ENCODE measurements at regions not wholly inside any gene's neighbourhood (a gene's known extent, or its start where the extent isn't known, plus 50 kb on each side); places are given as distances from the start of the nearest gene placed in this dataset.

- Histone ChIP-seq H3K36me3 (ENCODE audit: control insufficient read depth, insufficient read depth, low read length) (no peaks in the 10 kb centered on the region), H3K4me3 (ENCODE audit: low read depth, low read length) (no peak overlapping the region), H3K27ac (ENCODE audit: low read depth, low read length) (no peak overlapping the region), H3K4me1 (ENCODE audit: control insufficient read depth, insufficient read depth, low read length) (no peaks in the 10 kb centered on the region), H3K9me3 (ENCODE audit: control insufficient read depth, insufficient read depth, low read depth, low read length) (peaks cover 2% of the 10 kb centered on the region; the same call in 1 of the 2 replicates), H3K9ac (ENCODE audit: low read length) (no peak overlapping the region), H3K27me3 (ENCODE audit: control insufficient read depth, insufficient read depth, low read length) (no peaks in the 10 kb centered on the region)
Observed at GRCh38 chr7:115499956-115500355, 530.6 kb downstream of the TFEC start.

DNA sequence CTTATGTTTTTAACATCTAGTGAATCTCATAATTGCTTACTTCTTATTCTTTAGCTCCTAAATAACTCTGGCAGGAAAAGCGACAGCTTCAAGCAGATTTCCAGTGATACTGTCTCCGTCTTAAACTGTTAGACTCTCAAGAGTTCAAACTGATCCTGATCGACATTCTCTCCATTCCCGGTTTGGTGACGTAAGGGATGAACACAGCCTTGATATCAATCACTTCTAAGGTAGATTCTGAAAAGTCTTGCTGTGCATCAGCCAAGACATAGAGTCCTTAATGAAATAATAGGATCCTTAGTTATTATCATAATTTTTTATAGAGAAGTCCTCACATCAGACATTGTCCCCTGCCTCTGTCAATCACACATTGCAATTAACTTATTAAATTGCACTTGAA lies 534.6 kb downstream of the TFEC start:
- H3K4me3 ChIP-seq (ENCODE audit: low read depth, low read length): no peak overlapping the region
- no peaks in the 10 kb centered on the region for H3K4me1 ChIP-seq (ENCODE audit: control insufficient read depth, insufficient read depth, low read length)
- H3K27ac ChIP-seq (ENCODE audit: low read depth, low read length): no peak overlapping the region

DNA sequence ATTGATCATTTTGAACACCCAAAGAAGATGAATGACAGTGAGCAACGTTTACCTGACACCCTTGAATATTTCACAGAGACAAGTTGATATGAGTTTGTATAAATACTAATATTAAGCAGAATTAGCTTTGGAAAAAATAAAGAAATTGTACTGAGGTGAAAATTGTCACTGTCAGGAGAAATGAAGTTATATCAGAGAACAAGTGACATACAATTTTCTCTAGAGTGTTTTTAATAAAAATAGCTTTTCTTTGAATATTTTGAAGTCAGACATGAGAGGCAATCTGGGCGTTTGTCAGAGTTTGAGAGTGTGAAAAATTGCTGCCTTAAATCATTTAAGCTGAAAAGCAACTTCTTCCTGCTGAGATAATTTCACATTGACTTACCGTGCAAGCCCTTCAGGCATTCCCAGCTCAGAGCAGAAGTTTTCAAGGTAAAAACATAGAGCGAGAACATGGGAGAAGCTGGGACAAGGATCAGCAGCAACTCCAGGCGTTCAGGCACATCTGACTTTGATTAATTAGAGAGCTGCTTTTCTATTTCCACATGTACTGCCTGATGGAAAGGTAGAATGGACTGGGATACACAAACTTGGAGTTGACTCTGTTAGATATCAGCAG lies 535.9 kb downstream of the TFEC start:
- Histone ChIP-seq H3K27ac (ENCODE audit: low read depth, low read length) (no peak overlapping the region), H3K27me3 (ENCODE audit: control insufficient read depth, insufficient read depth, low read length) (no peaks in the 10 kb centered on the region), H3K9me3 (ENCODE audit: control insufficient read depth, insufficient read depth, low read depth, low read length) (no peaks in the 10 kb centered on the region), H3K9ac (ENCODE audit: low read length) (no peak overlapping the region), H3K4me1 (ENCODE audit: control insufficient read depth, insufficient read depth, low read length) (no peaks in the 10 kb centered on the region), H3K36me3 (ENCODE audit: control insufficient read depth, insufficient read depth, low read length) (no peaks in the 10 kb centered on the region), H3K4me3 (ENCODE audit: low read depth, low read length) (no peak overlapping the region)

More for the DNA sequence above, 534.6 kb downstream of the TFEC start:
- Histone ChIP-seq H3K9me3 (ENCODE audit: control insufficient read depth, insufficient read depth, low read depth, low read length) (no peaks in the 10 kb centered on the region), H3K9ac (ENCODE audit: low read length) (no peak overlapping the region), H3K27me3 (ENCODE audit: control insufficient read depth, insufficient read depth, low read length) (no peaks in the 10 kb centered on the region), H3K36me3 (ENCODE audit: control insufficient read depth, insufficient read depth, low read length) (no peaks in the 10 kb centered on the region)

GRCh38 chr7:115493381-115493780 lies 537.2 kb downstream of the TFEC start:
- Histone ChIP-seq H3K9ac (ENCODE audit: low read length) (no peak overlapping the region), H3K36me3 (ENCODE audit: control insufficient read depth, insufficient read depth, low read length) (no peaks in the 10 kb centered on the region), H3K4me1 (ENCODE audit: control insufficient read depth, insufficient read depth, low read length) (no peaks in the 10 kb centered on the region), H3K27me3 (ENCODE audit: control insufficient read depth, insufficient read depth, low read length) (no peaks in the 10 kb centered on the region), H3K9me3 (ENCODE audit: control insufficient read depth, insufficient read depth, low read depth, low read length) (no peaks in the 10 kb centered on the region), H3K4me3 (ENCODE audit: low read depth, low read length) (no peak overlapping the region), H3K27ac (ENCODE audit: low read depth, low read length) (no peak overlapping the region)

GRCh38 chr7:115491744-115492380 lies 538.7 kb downstream of the TFEC start:
- Histone ChIP-seq H3K4me1 (ENCODE audit: control insufficient read depth, insufficient read depth, low read length) (no peaks in the 10 kb centered on the region), H3K9ac (ENCODE audit: low read length) (no peak overlapping the region), H3K9me3 (ENCODE audit: control insufficient read depth, insufficient read depth, low read depth, low read length) (no peaks in the 10 kb centered on the region), H3K36me3 (ENCODE audit: control insufficient read depth, insufficient read depth, low read length) (no peaks in the 10 kb centered on the region), H3K27me3 (ENCODE audit: control insufficient read depth, insufficient read depth, low read length) (no peaks in the 10 kb centered on the region), H3K4me3 (ENCODE audit: low read depth, low read length) (no peak overlapping the region), H3K27ac (ENCODE audit: low read depth, low read length) (no peak overlapping the region)

DNA sequence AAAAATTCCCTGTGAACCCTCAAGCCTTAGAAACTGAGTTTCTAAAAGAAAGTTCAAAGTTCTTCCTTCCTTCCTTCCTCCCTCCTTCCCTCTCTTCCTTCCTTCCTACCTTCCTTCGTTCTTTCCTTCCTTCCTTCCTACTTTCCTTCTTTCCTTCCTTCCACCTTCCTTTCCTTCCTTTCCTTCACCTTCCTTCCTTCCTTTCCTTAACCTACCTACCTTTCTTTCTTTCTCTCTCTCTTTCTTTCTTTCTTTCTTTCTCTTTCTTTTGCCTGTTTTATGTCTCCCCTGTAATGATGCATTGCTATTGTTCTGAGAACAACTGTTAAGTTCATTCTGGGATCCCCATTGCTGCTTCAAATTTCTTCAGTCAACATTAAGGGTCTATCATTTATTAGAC lies 551.1 kb downstream of the TFEC start:
- Histone ChIP-seq H3K27ac (ENCODE audit: low read depth, low read length) (no peak overlapping the region), H3K4me3 (ENCODE audit: low read depth, low read length) (no peak overlapping the region), H3K4me1 (ENCODE audit: control insufficient read depth, insufficient read depth, low read length) (peaks cover 15% of the 10 kb centered on the region), H3K9me3 (ENCODE audit: control insufficient read depth, insufficient read depth, low read depth, low read length) (no peaks in the 10 kb centered on the region), H3K27me3 (ENCODE audit: control insufficient read depth, insufficient read depth, low read length) (peaks cover 19% of the 10 kb centered on the region), H3K9ac (ENCODE audit: low read length) (no peak overlapping the region), H3K36me3 (ENCODE audit: control insufficient read depth, insufficient read depth, low read length) (no peaks in the 10 kb centered on the region)

- Histone ChIP-seq H3K9ac (ENCODE audit: low read length) (no peak overlapping the region), H3K27me3 (ENCODE audit: control insufficient read depth, insufficient read depth, low read length) (peaks cover 19% of the 10 kb centered on the region), H3K4me1 (ENCODE audit: control insufficient read depth, insufficient read depth, low read length) (peaks cover 15% of the 10 kb centered on the region), H3K9me3 (ENCODE audit: control insufficient read depth, insufficient read depth, low read depth, low read length) (no peaks in the 10 kb centered on the region), H3K36me3 (ENCODE audit: control insufficient read depth, insufficient read depth, low read length) (no peaks in the 10 kb centered on the region), H3K4me3 (ENCODE audit: low read depth, low read length) (no peak overlapping the region), H3K27ac (ENCODE audit: low read depth, low read length) (no peak overlapping the region)
Observed at GRCh38 chr7:115478426-115478825, 552.1 kb downstream of the TFEC start.

- Histone ChIP-seq H3K36me3 (ENCODE audit: control insufficient read depth, insufficient read depth, low read length) (no peaks in the 10 kb centered on the region), H3K4me3 (ENCODE audit: low read depth, low read length) (peak overlapping the region; percentile 77), H3K27ac (ENCODE audit: low read depth, low read length) (no peak overlapping the region), H3K27me3 (ENCODE audit: control insufficient read depth, insufficient read depth, low read length) (peaks cover 19% of the 10 kb centered on the region), H3K4me1 (ENCODE audit: control insufficient read depth, insufficient read depth, low read length) (peaks cover 15% of the 10 kb centered on the region), H3K9me3 (ENCODE audit: control insufficient read depth, insufficient read depth, low read depth, low read length) (no peaks in the 10 kb centered on the region), H3K9ac (ENCODE audit: low read length) (peak overlapping the region; percentile 63)
Observed at GRCh38 chr7:115477193-115477651, 553.3 kb downstream of the TFEC start.

- no peak overlapping the region for H3K27ac ChIP-seq (ENCODE audit: low read depth, low read length)
- H3K4me1 ChIP-seq (ENCODE audit: control insufficient read depth, insufficient read depth, low read length): peaks cover 15% of the 10 kb centered on the region
- peak overlapping the region; percentile 77 for H3K4me3 ChIP-seq (ENCODE audit: low read depth, low read length)
- H3K27me3 ChIP-seq (ENCODE audit: control insufficient read depth, insufficient read depth, low read length): peaks cover 19% of the 10 kb centered on the region
- no peaks in the 10 kb centered on the region for H3K9me3 ChIP-seq (ENCODE audit: control insufficient read depth, insufficient read depth, low read depth, low read length)
- no peaks in the 10 kb centered on the region for H3K36me3 ChIP-seq (ENCODE audit: control insufficient read depth, insufficient read depth, low read length)
- H3K9ac ChIP-seq (ENCODE audit: low read length): peak overlapping the region; percentile 63
Observed at GRCh38 chr7:115476671-115477181, 553.8 kb downstream of the TFEC start.

DNA sequence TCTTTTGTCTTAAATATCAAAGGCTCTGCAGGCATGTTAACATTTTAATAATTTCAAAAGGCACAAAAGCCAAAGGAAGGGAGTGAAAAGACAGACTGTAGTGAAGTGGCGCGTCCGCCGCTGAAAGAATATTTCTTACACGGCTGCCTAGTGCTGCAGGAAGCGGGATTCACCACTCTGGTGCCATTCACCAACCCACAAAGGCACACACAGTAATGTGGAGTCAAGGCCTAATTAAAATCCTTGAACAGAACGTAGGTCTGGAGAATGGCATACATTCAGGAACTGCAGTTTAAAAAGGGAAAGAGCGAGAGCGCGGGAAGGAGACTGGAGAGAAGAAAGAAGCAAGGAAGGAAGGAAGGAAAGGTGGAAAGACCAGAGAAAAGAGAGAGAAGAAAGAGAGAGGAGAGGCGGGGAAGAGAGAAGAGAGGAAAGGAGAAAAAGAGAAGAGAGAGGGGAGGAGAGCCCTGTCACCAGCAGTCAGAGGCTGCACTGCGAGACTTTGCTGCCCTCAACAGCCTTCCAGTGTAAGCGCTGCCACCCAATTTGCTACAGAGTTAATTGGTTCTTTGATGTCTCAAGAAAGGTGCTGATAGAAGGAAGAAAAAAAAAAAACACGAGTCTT lies 554.0 kb downstream of the MDFIC start:
- no peak overlapping the region for H3K9ac ChIP-seq (ENCODE audit: low read length)

DNA sequence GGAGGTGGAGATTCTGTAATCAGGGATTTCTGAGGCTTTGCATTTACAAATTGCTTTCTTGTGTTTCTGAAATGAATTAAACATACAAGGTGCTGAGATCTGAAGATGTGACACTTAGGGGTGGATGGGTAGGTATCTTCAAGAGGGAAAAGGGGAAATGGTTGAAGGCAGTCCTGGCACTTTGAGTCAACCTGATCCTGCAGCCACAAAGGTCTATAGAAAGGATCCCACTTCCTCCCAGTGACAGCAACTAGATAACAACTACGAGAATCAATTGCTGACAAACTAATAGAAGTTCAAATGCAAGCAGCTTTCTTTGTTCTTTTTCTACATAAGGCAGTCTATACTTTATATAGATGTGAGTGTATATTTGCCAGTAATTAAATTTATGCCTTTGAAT lies 553.3 kb downstream of the MDFIC start:
- H3K36me3 ChIP-seq (ENCODE audit: control insufficient read depth, insufficient read depth, low read length): no peaks in the 10 kb centered on the region
- H3K9ac ChIP-seq (ENCODE audit: low read length): no peak overlapping the region
- H3K4me3 ChIP-seq (ENCODE audit: low read depth, low read length): no peak overlapping the region
- no peaks in the 10 kb centered on the region for H3K9me3 ChIP-seq (ENCODE audit: control insufficient read depth, insufficient read depth, low read depth, low read length)
- H3K27me3 ChIP-seq (ENCODE audit: control insufficient read depth, insufficient read depth, low read length): peaks cover 19% of the 10 kb centered on the region
- H3K4me1 ChIP-seq (ENCODE audit: control insufficient read depth, insufficient read depth, low read length): peaks cover 15% of the 10 kb centered on the region
- H3K27ac ChIP-seq (ENCODE audit: low read depth, low read length): no peak overlapping the region

More for the DNA sequence above, 554.0 kb downstream of the MDFIC start:
- Histone ChIP-seq H3K4me1 (ENCODE audit: control insufficient read depth, insufficient read depth, low read length) (peaks cover 15% of the 10 kb centered on the region), H3K4me3 (ENCODE audit: low read depth, low read length) (peak overlapping the region; percentile 77), H3K27ac (ENCODE audit: low read depth, low read length) (no peak overlapping the region), H3K9me3 (ENCODE audit: control insufficient read depth, insufficient read depth, low read depth, low read length) (no peaks in the 10 kb centered on the region), H3K27me3 (ENCODE audit: control insufficient read depth, insufficient read depth, low read length) (peaks cover 19% of the 10 kb centered on the region), H3K36me3 (ENCODE audit: control insufficient read depth, insufficient read depth, low read length) (no peaks in the 10 kb centered on the region)

Data from HUES6 (cell line).